Calu3 (cell line): ENCODE measurements at regions not wholly inside any gene's neighbourhood (a gene's known extent, or its start where the extent isn't known, plus 50 kb on each side); places are given as distances from the start of the nearest gene placed in this dataset.

Experiments used
- BruUV-seq: library from RNA; stranded (reverse); fragments of 400-500 nt; replicated peaks from 2 replicates; lab custom pipeline; 2021; lab: Mats Ljungman, UMichigan
- CTCF ChIA-PET: fragments of 300-600 bp; sonication (Branson Sonifier 250); formaldehyde crosslinking; loops from one replicate; lab custom pipeline; 2022; ENCODE audit warnings: antibody characterized with exemption; lab: Charles Lee
- DNase-seq: peaks from one replicate; pipeline ENCODE4 v3.0.0; 2022
- H3K27ac Mint-ChIP-seq: one replicate; pipeline ENCODE4 v1.8.0; 2022; ENCODE audit warnings: mixed read lengths; ENCODE audit not compliant: unreplicated experiment
- H3K27me3 Mint-ChIP-seq: one replicate; pipeline ENCODE4 v1.8.0; 2022; ENCODE audit warnings: mixed read lengths; ENCODE audit not compliant: unreplicated experiment
- H3K36me3 Mint-ChIP-seq: one replicate; pipeline ENCODE4 v1.8.0; 2022; ENCODE audit warnings: mild to moderate bottlenecking, moderate library complexity, mixed read lengths; ENCODE audit not compliant: insufficient read depth, unreplicated experiment
- H3K4me1 Mint-ChIP-seq: one replicate; pipeline ENCODE4 v1.8.0; 2022; ENCODE audit warnings: mild to moderate bottlenecking, low read depth, mixed read lengths; ENCODE audit not compliant: unreplicated experiment
- H3K4me3 Mint-ChIP-seq: one replicate; pipeline ENCODE4 v1.8.0; 2022; ENCODE audit warnings: mild to moderate bottlenecking, low read depth, moderate library complexity, mixed read lengths; ENCODE audit not compliant: unreplicated experiment
- H3K9me3 Mint-ChIP-seq: one replicate; pipeline ENCODE4 v1.8.0; 2022; ENCODE audit warnings: low read depth, mixed read lengths; ENCODE audit not compliant: unreplicated experiment
- CTCF ChIP-seq: fragments of 200-600 bp; IDR thresholded peaks from one replicate; pipeline ENCODE4 v1.8.0; 2022; ENCODE audit warnings: antibody characterized with exemption; ENCODE audit not compliant: unreplicated experiment
- intact Hi-C: fragments of 100-400 bp; cut with micrococcal nuclease; formaldehyde crosslinking; loops from one replicate; pipeline ENCODE4 v1.10.0; 2022; ENCODE audit not compliant: unreplicated experiment

GRCh38 chr11:23398052-23398451, 537.8 kb upstream of the CCDC179 start:
- no peaks in the 10 kb centered on the region for H3K9me3 Mint-ChIP-seq
- no peak for TF ChIP-seq CTCF
- no peak for DNase-seq

GRCh38 chr11:23399995-23400394, 539.7 kb upstream of the CCDC179 start:
- no peak for DNase-seq
- Mint-ChIP-seq H3K27me3 (no peaks in the 10 kb centered on the region), H3K4me1 (no peaks in the 10 kb centered on the region), H3K27ac (no peak overlapping the region), H3K36me3 (no peaks in the 10 kb centered on the region), H3K9me3 (no peaks in the 10 kb centered on the region), H3K4me3 (no peak overlapping the region)
- no TSS peak for BruUV-seq
- CTCF ChIA-PET, result no interaction called here
- intact Hi-C loops, result no loop called here
- no peak for TF ChIP-seq CTCF

More at GRCh38 chr11:23398052-23398451, 537.8 kb upstream of the CCDC179 start:
- H3K27me3 Mint-ChIP-seq, result no peaks in the 10 kb centered on the region
- no peak overlapping the region for H3K27ac Mint-ChIP-seq
- no TSS peak for BruUV-seq
- H3K4me3 Mint-ChIP-seq, result no peak overlapping the region
- intact Hi-C loops, result no loop called here
- CTCF ChIA-PET, result no interaction called here
- no peaks in the 10 kb centered on the region for H3K36me3 Mint-ChIP-seq
- no peaks in the 10 kb centered on the region for H3K4me1 Mint-ChIP-seq

- no peak overlapping the region for H3K4me3 Mint-ChIP-seq
- no peaks in the 10 kb centered on the region for H3K27me3 Mint-ChIP-seq
- CTCF ChIA-PET, result no interaction called here
- no peak for TF ChIP-seq CTCF
- no peak for DNase-seq
- no TSS peak for BruUV-seq
- peaks cover 2% of the 10 kb centered on the region for H3K9me3 Mint-ChIP-seq
- H3K27ac Mint-ChIP-seq, result no peak overlapping the region
- intact Hi-C loops, result no loop called here
- H3K36me3 Mint-ChIP-seq, result no peaks in the 10 kb centered on the region
- no peaks in the 10 kb centered on the region for H3K4me1 Mint-ChIP-seq
These were observed 543.2 kb upstream of the CCDC179 start for GRCh38 chr11:23403210-23404185.

DNA sequence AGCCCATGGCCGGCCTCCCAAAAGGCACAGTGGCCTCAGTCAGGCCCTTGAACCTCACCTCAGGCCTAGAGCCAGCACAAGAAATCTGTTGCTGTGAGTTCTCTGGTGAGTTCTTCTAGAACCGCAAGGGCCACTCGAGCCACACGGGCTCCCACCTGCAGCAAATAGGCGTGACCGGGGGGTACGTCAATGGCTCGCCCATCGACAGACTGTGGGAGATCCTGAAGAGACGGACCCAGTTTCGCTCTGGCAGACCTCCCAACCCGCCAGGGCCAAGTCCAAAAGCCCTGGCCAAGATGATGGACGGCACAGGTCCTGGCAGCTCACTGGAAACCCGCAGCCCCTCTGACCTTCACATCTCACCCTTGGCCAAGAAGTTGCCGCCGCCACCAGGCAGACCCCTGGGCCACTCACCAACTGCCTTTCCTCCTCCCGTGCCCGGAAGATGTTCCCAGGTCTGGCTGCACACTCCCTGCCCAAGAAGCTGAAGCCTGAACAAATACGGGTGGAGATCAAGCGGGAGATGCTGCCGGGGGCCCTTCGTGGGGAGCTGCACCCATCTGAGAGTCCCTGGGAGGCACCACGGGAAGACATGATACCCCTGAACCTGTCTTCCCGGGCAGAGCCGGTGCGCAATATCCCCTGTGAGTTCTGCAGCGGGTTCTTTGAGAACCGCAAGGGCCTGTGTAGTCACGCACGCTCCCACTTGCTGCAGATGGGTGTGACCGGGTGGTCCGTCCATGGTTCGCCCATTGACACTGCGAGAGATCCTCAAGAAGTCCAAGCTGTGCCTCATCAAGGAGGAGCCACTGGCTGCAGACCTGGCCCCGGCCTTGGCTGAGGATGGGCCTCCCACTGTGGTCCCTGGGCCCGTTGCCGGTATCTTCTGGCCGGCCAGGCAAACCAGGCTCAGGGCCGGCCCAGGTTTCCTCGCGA, 544.2 kb upstream of the CCDC179 start:
- H3K9me3 Mint-ChIP-seq, result peaks cover 2% of the 10 kb centered on the region
- H3K4me3 Mint-ChIP-seq, result no peak overlapping the region
- DNase-seq, result no peak
- CTCF ChIA-PET, result no interaction called here
- no peaks in the 10 kb centered on the region for H3K27me3 Mint-ChIP-seq
- no peaks in the 10 kb centered on the region for H3K4me1 Mint-ChIP-seq
- no peak overlapping the region for H3K27ac Mint-ChIP-seq
- H3K36me3 Mint-ChIP-seq, result no peaks in the 10 kb centered on the region
- TF ChIP-seq CTCF, result no peak
- intact Hi-C loops, result no loop called here
- BruUV-seq, result no TSS peak
